RWPE1 (cell line): ENCODE measurements at regions not wholly inside any gene's neighbourhood (a gene's known extent, or its start where the extent isn't known, plus 50 kb on each side); places are given as distances from the start of the nearest gene placed in this dataset.

ENCODE experiments used
- CTCF ChIA-PET: fragments of 350-600 bp; sonication (Branson Sonifier 250); formaldehyde crosslinking; extraction: SDS; loops from one replicate; lab custom pipeline; 2021; lab: Yijun Ruan, JAX
- POLR2A ChIA-PET: fragments of 400-600 bp; formaldehyde crosslinking; extraction: SDS; loops from one replicate; lab custom pipeline; 2020; ENCODE audit warnings: antibody characterized with exemption; ENCODE audit not compliant: low non-redundant PET; lab: Yijun Ruan, JAX
- DNase-seq: peaks from one replicate; pipeline ENCODE4 v3.0.0; 2012; ENCODE audit warnings: low spot score
- H3K27ac ChIP-seq: fragments of 450-650 bp; 2 replicates; pipeline ENCODE4 v1.5.1; 2017
- CTCF ChIP-seq: fragments of 450-650 bp; conservative IDR thresholded peaks from 2 replicates; pipeline ENCODE4 v1.5.1; 2017; ENCODE audit warnings: low read depth, mild to moderate bottlenecking

GRCh38 chr5:146254223-146254622 lies 50.8 kb downstream of the RBM27 start:
- ChIA-PET CTCF (no interaction called here), POLR2A (no interaction called here)
- no peak for TF ChIP-seq CTCF
- H3K27ac ChIP-seq, result no peak overlapping the region
- DNase-seq, result no peak

- no peak for TF ChIP-seq CTCF
- POLR2A ChIA-PET, result no interaction called here
- CTCF ChIA-PET, result no interaction called here
- DNase-seq, result no peak
- H3K27ac ChIP-seq, result no peak overlapping the region
Measured at GRCh38 chr5:146273109-146273508, 65.5 kb upstream of the POU4F3 start.

- peak; percentile 98 for DNase-seq
- ChIA-PET POLR2A (no interaction called here), CTCF (no interaction called here)
- TF ChIP-seq CTCF, result no peak
- peak overlapping the region; percentile 88 for H3K27ac ChIP-seq
Measured at GRCh38 chr5:146283344-146283761, 55.3 kb upstream of the POU4F3 start.

GRCh38 chr5:146284016-146284415 lies 54.6 kb upstream of the POU4F3 start:
- CTCF ChIA-PET, result no interaction called here

More at GRCh38 chr5:146284016-146284415, 54.6 kb upstream of the POU4F3 start:
- no peak overlapping the region for H3K27ac ChIP-seq
- peak; percentile 85 for DNase-seq
- POLR2A ChIA-PET, result no interaction called here
- no peak for TF ChIP-seq CTCF
